B cell (primary cell): ENCODE measurements at regions not wholly inside any gene's neighbourhood (a gene's known extent, or its start where the extent isn't known, plus 50 kb on each side); places are given as distances from the start of the nearest gene placed in this dataset.

Experiments
- ATAC-seq: fragments of 200-7000 bp; cut with Tn5 transposase; one replicate; pipeline ENCODE4 v1.10.0; 2021; ENCODE audit warnings: low read depth, mild to moderate bottlenecking, moderate number of reproducible peaks, moderate library complexity
- CTCF ChIA-PET: fragments of 350-600 bp; sonication (Branson Sonifier 250); formaldehyde crosslinking; loops from one replicate; lab custom pipeline; 2021; ENCODE audit warnings: antibody characterized with exemption, inconsistent platforms; lab: Charles Lee
- POLR2A ChIA-PET: fragments of 350-600 bp; sonication (Branson Sonifier 250); formaldehyde crosslinking; loops from one replicate; lab custom pipeline; 2021; ENCODE audit warnings: antibody characterized with exemption; lab: Charles Lee
- DNase-seq: peaks from one replicate; pipeline ENCODE4 v3.0.0; 2013
- H2AFZ ChIP-seq: 2 replicates; pipeline ENCODE4 v1.6.1; 2012; ENCODE audit warnings: mild to moderate bottlenecking, low read depth, low read length; ENCODE audit not compliant: insufficient read depth, poor library complexity, severe bottlenecking
- H3K27ac ChIP-seq, 2 donors: 1 replicate in 1 of 2; 2 replicates in 1 of 2; pipeline ENCODE4 v1.5.1; 2012 to 2013; ENCODE audit warnings: low read length in 2 of 2, mild to moderate bottlenecking in 2 of 2, moderate library complexity in 1 of 2
- H3K27me3 ChIP-seq, 4 experiments: fragments of 200-600 bp in 1 of 4; sonication (generic) in 1 of 4; replicated peaks in 1 of 4; 1 replicate in 2 of 4; 2 replicates in 2 of 4; pipeline versions ENCODE4 v1.6.1 to v1.7.0; 2013 to 2016; ENCODE audit warnings: low read length in 3 of 4, mild to moderate bottlenecking in 2 of 4, mixed read lengths in 1 of 4, moderate library complexity in 1 of 4; ENCODE audit not compliant: insufficient read depth in 4 of 4, control insufficient read depth in 3 of 4; ENCODE audit errors: control extremely low read depth in 1 of 4
- H3K36me3 ChIP-seq, 2 experiments: replicated peaks in 1 of 2; 1 replicate in 1 of 2; 2 replicates in 1 of 2; pipeline versions ENCODE4 v1.6.1 to v1.7.1; 2013; ENCODE audit warnings: low read length in 1 of 2; ENCODE audit not compliant: insufficient read depth in 2 of 2, control insufficient read depth in 1 of 2; ENCODE audit errors: control extremely low read depth in 1 of 2, extremely low read depth in 1 of 2
- H3K4me1 ChIP-seq, 2 donors: fragments of 200-600 bp in 1 of 2; sonication (generic) in 1 of 2; 1 replicate in 1 of 2; 2 replicates in 1 of 2; pipeline versions ENCODE4 v1.5.1 to v1.6.1; 2013 to 2017; ENCODE audit warnings: low read length in 2 of 2; ENCODE audit not compliant: control insufficient read depth in 2 of 2, insufficient read depth in 2 of 2
- H3K4me2 ChIP-seq: replicated peaks from 2 replicates; pipeline ENCODE3; 2012; ENCODE audit warnings: mild to moderate bottlenecking, low read depth, low read length; ENCODE audit not compliant: poor library complexity, severe bottlenecking
- H3K4me3 ChIP-seq, 5 experiments: fragments of 200-600 bp in 1 of 5; sonication (generic) in 1 of 5; 1 replicate in 3 of 5; 2 replicates in 2 of 5; pipeline versions ENCODE4 v1.5.1 to v1.7.0; 2011 to 2016; ENCODE audit warnings: low read length in 4 of 5, mild to moderate bottlenecking in 4 of 5, low read depth in 2 of 5, control low read depth in 1 of 5, moderate library complexity in 1 of 5; ENCODE audit not compliant: insufficient read depth in 1 of 5; ENCODE audit errors: control extremely low read depth in 1 of 5, extremely low read depth in 1 of 5
- H3K79me2 ChIP-seq: fragments of 200-600 bp; sonication (generic); one replicate; pipeline ENCODE4 v1.6.0; 2016; ENCODE audit warnings: low read length; ENCODE audit not compliant: control insufficient read depth, insufficient read depth
- H3K9ac ChIP-seq: fragments of 200-600 bp; sonication (generic); 2 replicates; pipeline ENCODE4 v1.6.1; 2017; ENCODE audit warnings: mild to moderate bottlenecking, low read length, moderate library complexity
- H3K9me3 ChIP-seq, 3 donors: one replicate each; pipeline versions ENCODE4 v1.6.1 to v1.7.1; 2013; ENCODE audit warnings: low read length in 2 of 3; ENCODE audit not compliant: control insufficient read depth in 2 of 3, insufficient read depth in 1 of 3; ENCODE audit errors: control extremely low read depth in 1 of 3
- H4K20me1 ChIP-seq: 2 replicates; pipeline ENCODE4 v1.6.0; 2012; ENCODE audit warnings: mild to moderate bottlenecking, low read length; ENCODE audit not compliant: insufficient read depth, control insufficient read depth, poor library complexity, severe bottlenecking
- H3K27ac Mint-ChIP-seq: one replicate; pipeline ENCODE4 v1.8.0; 2021; ENCODE audit warnings: mixed read lengths
- H3K27me3 Mint-ChIP-seq: one replicate; pipeline ENCODE4 v1.8.0; 2021; ENCODE audit warnings: mixed read lengths
- H3K4me1 Mint-ChIP-seq: one replicate; pipeline ENCODE4 v1.8.0; 2021; ENCODE audit warnings: mixed read lengths
- H3K4me3 Mint-ChIP-seq: one replicate; pipeline ENCODE4 v1.8.0; 2021; ENCODE audit warnings: mixed read lengths
- H3K9me3 Mint-ChIP-seq: one replicate; pipeline ENCODE4 v1.8.0; 2022; ENCODE audit warnings: mixed read lengths; ENCODE audit not compliant: insufficient read depth
- EZH2 ChIP-seq: IDR thresholded peaks from 2 replicates; pipeline ENCODE4 v1.6.1; 2012; ENCODE audit warnings: borderline replicate concordance, low read depth, mild to moderate bottlenecking, moderate library complexity, low read length; ENCODE audit not compliant: insufficient read depth, poor library complexity, severe bottlenecking
- WGBS: methylation state at CpG from one replicate; pipeline ENCODE4 v1.1.5; 2013; ENCODE audit warnings: missing lambda C conversion rate; ENCODE audit not compliant: insufficient coverage; 5-methylcytosine and 5-hydroxymethylcytosine counted together
- intact Hi-C: fragments of 100-400 bp; cut with micrococcal nuclease; formaldehyde crosslinking; loops from one replicate; pipeline ENCODE4 v1.10.0; 2022
- TF ChIP-seq, protein P1 (sequence below): fragments of 200-600 bp; IDR thresholded peaks from one replicate; pipeline ENCODE4 v1.8.0; 2022; ENCODE audit warnings: antibody characterized with exemption, mild to moderate bottlenecking

DNA sequence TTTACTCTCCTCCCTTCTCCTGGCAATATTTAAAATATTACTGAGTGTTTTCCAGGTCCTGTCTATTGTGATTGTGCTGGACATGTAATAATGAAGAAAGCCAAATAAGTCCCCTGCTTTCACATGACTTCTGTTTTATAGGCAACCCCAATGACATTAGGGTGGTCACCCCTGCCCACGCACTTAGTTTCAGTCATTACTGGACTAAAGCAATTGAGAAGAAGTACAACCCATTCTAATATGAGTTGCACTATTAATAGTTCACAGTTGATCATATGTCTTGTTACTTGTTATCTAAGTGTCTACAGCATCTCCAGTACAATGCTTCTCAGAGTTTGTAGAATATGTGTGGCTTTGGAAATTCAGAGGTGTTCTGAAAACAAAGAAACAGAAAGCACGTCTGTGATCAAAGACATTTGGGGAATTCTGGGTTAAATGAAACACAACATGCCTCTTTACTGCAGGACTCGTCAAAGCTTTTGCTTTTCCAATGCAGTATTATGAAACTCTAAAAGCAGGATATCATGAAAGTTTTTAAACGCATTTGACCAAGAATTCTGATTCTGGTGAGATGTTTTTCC is 789.5 kb downstream of the DHX35 start:
- POLR2A ChIA-PET = no interaction called here
- WGBS = 89% methylated on average over 2 of the region's 4 CpGs
- peaks cover 15% of the 10 kb centered on the region for H3K9me3 Mint-ChIP-seq
- H3K27ac Mint-ChIP-seq = no peak overlapping the region
- H3K9ac ChIP-seq = no peak overlapping the region
- intact Hi-C loops = no loop called here
- H3K4me2 ChIP-seq = no peak overlapping the region
- ATAC-seq (no peak), DNase-seq (no peak)
- H2AFZ ChIP-seq = no peak overlapping the region
- no peak overlapping the region for H3K4me3 Mint-ChIP-seq
- H4K20me1 ChIP-seq = no peaks in the 10 kb centered on the region
- TF ChIP-seq EZH2 = no peak
- TF ChIP-seq, protein P1, sequence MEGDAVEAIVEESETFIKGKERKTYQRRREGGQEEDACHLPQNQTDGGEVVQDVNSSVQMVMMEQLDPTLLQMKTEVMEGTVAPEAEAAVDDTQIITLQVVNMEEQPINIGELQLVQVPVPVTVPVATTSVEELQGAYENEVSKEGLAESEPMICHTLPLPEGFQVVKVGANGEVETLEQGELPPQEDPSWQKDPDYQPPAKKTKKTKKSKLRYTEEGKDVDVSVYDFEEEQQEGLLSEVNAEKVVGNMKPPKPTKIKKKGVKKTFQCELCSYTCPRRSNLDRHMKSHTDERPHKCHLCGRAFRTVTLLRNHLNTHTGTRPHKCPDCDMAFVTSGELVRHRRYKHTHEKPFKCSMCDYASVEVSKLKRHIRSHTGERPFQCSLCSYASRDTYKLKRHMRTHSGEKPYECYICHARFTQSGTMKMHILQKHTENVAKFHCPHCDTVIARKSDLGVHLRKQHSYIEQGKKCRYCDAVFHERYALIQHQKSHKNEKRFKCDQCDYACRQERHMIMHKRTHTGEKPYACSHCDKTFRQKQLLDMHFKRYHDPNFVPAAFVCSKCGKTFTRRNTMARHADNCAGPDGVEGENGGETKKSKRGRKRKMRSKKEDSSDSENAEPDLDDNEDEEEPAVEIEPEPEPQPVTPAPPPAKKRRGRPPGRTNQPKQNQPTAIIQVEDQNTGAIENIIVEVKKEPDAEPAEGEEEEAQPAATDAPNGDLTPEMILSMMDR = no peak
- H3K27me3 Mint-ChIP-seq = no peaks in the 10 kb centered on the region
- H3K79me2 ChIP-seq = no peaks in the 10 kb centered on the region
- no peaks in the 10 kb centered on the region for H3K36me3 ChIP-seq
- no peaks in the 10 kb centered on the region for H3K27me3 ChIP-seq
- no peak overlapping the region for H3K4me3 ChIP-seq
- H3K9me3 ChIP-seq = peaks cover 1 to 9% (median 6%) of the 10 kb centered on the region in 3 donors
- no peaks in the 10 kb centered on the region for H3K4me1 ChIP-seq
- no peak overlapping the region for H3K27ac ChIP-seq
- CTCF ChIA-PET = no interaction called here
- H3K4me1 Mint-ChIP-seq = peaks cover 2% of the 10 kb centered on the region

DNA sequence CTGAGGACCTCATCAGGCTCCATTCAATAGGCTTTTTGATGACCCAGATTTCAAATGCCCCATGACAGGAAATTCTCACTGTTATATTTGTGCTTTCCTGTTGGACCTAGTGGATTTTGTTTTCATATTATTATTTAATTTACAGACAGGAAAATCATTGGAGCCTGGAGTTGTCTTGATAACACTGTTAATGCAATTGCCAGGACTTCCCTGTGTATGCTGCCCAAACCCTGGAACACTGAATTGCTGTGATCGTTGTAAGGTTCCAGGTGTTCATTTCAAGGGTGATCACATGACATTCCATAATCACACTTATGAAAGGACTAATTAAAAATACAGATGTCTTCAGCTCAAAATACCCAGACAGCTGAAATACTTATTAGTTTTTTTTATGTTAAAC is 783.2 kb downstream of the DHX35 start:
- no peak for TF ChIP-seq EZH2
- TF ChIP-seq, protein P1 = no peak
- CTCF ChIA-PET = no interaction called here

More for the DNA sequence above, 783.2 kb downstream of the DHX35 start:
- Histone ChIP-seq H3K36me3 (no peaks in the 10 kb centered on the region), H3K9me3 (peaks cover 0 to 6% (median 3%) of the 10 kb centered on the region in 3 donors), H3K9ac (no peak overlapping the region), H3K27ac (no peak overlapping the region), H3K4me2 (no peak overlapping the region), H3K79me2 (no peaks in the 10 kb centered on the region), H4K20me1 (no peaks in the 10 kb centered on the region), H3K27me3 (no peaks in the 10 kb centered on the region), H2AFZ (no peak overlapping the region), H3K4me1 (no peaks in the 10 kb centered on the region), H3K4me3 (no peak overlapping the region)
- POLR2A ChIA-PET = no interaction called here
- Mint-ChIP-seq H3K9me3 (peaks cover 11% of the 10 kb centered on the region), H3K27me3 (no peaks in the 10 kb centered on the region), H3K4me1 (no peaks in the 10 kb centered on the region), H3K4me3 (no peak overlapping the region), H3K27ac (no peak overlapping the region)
- ATAC-seq (no peak), DNase-seq (no peak)
- WGBS = no CpG with 5 or more reads among the region's 1 CpG
- intact Hi-C loops = no loop called here
